SU-DHL-6 (cell line): ENCODE measurements at regions not wholly inside any gene's neighbourhood (a gene's known extent, or its start where the extent isn't known, plus 50 kb on each side); places are given as distances from the start of the nearest gene placed in this dataset.

Experiments
- H2AFZ ChIP-seq: fragments of 200-600 bp; sonication (generic); 2 replicates; pipeline ENCODE4 v1.6.1; 2014; ENCODE audit warnings: low read depth, mild to moderate bottlenecking, moderate library complexity, mixed read lengths, antibody characterized with exemption, low read length; ENCODE audit not compliant: severe bottlenecking
- H3F3A ChIP-seq: fragments of 200-600 bp; shearing (Covaris generic); 2 replicates; pipeline ENCODE4 v1.6.0; 2016; ENCODE audit warnings: antibody characterized with exemption, mild to moderate bottlenecking; ENCODE audit not compliant: insufficient read depth
- H3K27ac ChIP-seq: fragments of 200-600 bp; sonication (generic); 2 replicates; pipeline ENCODE4 v1.5.1; 2016; ENCODE audit warnings: low read depth, mild to moderate bottlenecking, low read length, moderate library complexity, mixed read lengths
- H3K27me3 ChIP-seq: fragments of 200-600 bp; sonication (generic), shearing (Covaris generic); 2 replicates; pipeline ENCODE4 v1.6.0; 2014; ENCODE audit warnings: mild to moderate bottlenecking, low read length
- H3K36me3 ChIP-seq: fragments of 200-600 bp; sonication (generic); 2 replicates; pipeline ENCODE4 v1.6.1; 2014; ENCODE audit warnings: mild to moderate bottlenecking, low read length, mixed read lengths
- H3K4me2 ChIP-seq: fragments of 300-600, 200-600 bp; shearing (Covaris generic), sonication (generic); 2 replicates; pipeline ENCODE4 v1.6.0; 2014; ENCODE audit warnings: low read length, low read depth, mild to moderate bottlenecking; ENCODE audit not compliant: poor library complexity, severe bottlenecking
- H3K4me3 ChIP-seq: fragments of 200-600 bp; sonication (generic); 2 replicates; pipeline ENCODE4 v1.5.1; 2014; ENCODE audit warnings: antibody characterized with exemption, low read length, mild to moderate bottlenecking, mixed read lengths; ENCODE audit not compliant: insufficient read depth, poor library complexity, severe bottlenecking
- H3K79me2 ChIP-seq: fragments of 200-600 bp; sonication (generic); 2 replicates; pipeline ENCODE4 v1.6.1; 2014; ENCODE audit warnings: mild to moderate bottlenecking, low read length, moderate library complexity; ENCODE audit not compliant: insufficient read depth
- H3K9ac ChIP-seq: fragments of 200-600 bp; sonication (generic); 2 replicates; pipeline ENCODE4 v1.7.0; 2014; ENCODE audit warnings: mild to moderate bottlenecking, low read length
- H3K9me2 ChIP-seq: fragments of 200-600 bp; sonication (generic); replicated peaks from 2 replicates; pipeline ENCODE4 v1.6.1; 2014; ENCODE audit warnings: low read length; ENCODE audit not compliant: insufficient read depth
- H3K9me3 ChIP-seq: fragments of 200-600 bp; sonication (generic); 2 replicates; pipeline ENCODE4 v1.6.1; 2014; ENCODE audit warnings: low read length, mixed read lengths; ENCODE audit not compliant: insufficient read depth
- H4K20me1 ChIP-seq: fragments of 200-600 bp; sonication (generic); 2 replicates; pipeline ENCODE4 v1.6.1; 2014; ENCODE audit warnings: low read depth, mild to moderate bottlenecking, antibody characterized with exemption, low read length, moderate library complexity, mixed read lengths
- EZH2phosphoT487 ChIP-seq: fragments of 200-600 bp; sonication (generic), shearing (Covaris generic); conservative IDR thresholded peaks from 2 replicates; pipeline ENCODE4 v1.6.1; 2018; ENCODE audit warnings: mild to moderate bottlenecking, antibody characterized with exemption, low read length, moderate library complexity, mixed read lengths
- TF ChIP-seq, protein P1 (sequence below): fragments of 200-600 bp; sonication (generic); IDR thresholded peaks from one replicate; pipeline ENCODE4 v1.5.1; 2017; ENCODE audit warnings: antibody characterized with exemption, mild to moderate bottlenecking, low read length, moderate library complexity; ENCODE audit not compliant: insufficient read depth, poor library complexity, severe bottlenecking

DNA sequence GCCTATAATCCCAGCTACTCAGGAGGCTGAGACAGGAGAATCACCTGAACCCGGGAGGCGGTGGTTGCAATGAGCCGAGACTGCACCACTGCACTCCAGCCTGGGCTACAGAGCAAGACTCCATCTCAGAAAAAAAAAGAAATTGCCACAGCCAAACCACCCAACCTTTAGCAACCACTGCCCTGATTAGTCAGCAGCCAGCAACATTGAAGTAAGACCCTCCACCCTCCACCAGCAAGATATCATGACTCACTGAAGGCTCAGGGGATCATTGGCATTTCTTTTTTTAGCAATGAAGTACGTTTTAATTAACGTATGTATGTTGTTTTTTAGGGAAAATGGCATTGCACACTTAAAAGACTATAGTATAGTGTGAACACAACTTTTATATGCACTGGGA, 349.1 kb upstream of the ACVR2A start:
- H3K27ac ChIP-seq = no peak overlapping the region
- H3K9ac ChIP-seq = no peak overlapping the region
- H3K79me2 ChIP-seq = no peaks in the 10 kb centered on the region
- TF ChIP-seq, protein P1, sequence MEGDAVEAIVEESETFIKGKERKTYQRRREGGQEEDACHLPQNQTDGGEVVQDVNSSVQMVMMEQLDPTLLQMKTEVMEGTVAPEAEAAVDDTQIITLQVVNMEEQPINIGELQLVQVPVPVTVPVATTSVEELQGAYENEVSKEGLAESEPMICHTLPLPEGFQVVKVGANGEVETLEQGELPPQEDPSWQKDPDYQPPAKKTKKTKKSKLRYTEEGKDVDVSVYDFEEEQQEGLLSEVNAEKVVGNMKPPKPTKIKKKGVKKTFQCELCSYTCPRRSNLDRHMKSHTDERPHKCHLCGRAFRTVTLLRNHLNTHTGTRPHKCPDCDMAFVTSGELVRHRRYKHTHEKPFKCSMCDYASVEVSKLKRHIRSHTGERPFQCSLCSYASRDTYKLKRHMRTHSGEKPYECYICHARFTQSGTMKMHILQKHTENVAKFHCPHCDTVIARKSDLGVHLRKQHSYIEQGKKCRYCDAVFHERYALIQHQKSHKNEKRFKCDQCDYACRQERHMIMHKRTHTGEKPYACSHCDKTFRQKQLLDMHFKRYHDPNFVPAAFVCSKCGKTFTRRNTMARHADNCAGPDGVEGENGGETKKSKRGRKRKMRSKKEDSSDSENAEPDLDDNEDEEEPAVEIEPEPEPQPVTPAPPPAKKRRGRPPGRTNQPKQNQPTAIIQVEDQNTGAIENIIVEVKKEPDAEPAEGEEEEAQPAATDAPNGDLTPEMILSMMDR = no peak
- no peak for TF ChIP-seq EZH2phosphoT487
- H3K36me3 ChIP-seq = no peaks in the 10 kb centered on the region
- no peaks in the 10 kb centered on the region for H3K9me3 ChIP-seq
- H2AFZ ChIP-seq = no peak overlapping the region
- H4K20me1 ChIP-seq = no peaks in the 10 kb centered on the region
- no peaks in the 10 kb centered on the region; the same call in 1 of the 2 replicates for H3K9me2 ChIP-seq
- H3F3A ChIP-seq = no peaks in the 10 kb centered on the region
- H3K4me2 ChIP-seq = no peak overlapping the region
- H3K4me3 ChIP-seq = no peak overlapping the region
- H3K27me3 ChIP-seq = no peaks in the 10 kb centered on the region

DNA sequence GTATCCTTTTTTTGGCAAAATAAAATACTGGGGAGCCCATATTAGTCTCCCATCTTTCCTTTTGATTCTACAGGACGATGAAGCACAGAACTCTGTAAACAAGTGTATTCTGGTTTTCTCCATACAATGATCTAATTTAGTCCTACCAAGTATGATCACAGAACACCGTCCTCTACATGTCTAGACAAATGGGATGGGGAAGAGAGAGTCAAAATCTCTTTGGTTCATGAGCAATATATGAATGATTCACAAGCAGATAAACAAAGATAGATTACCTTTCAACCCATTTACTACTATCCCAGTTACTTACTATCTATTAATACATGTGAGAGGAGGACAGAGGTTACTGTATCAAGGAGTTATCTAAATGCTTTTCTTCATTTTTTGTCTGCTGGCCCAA, 352.4 kb upstream of the ACVR2A start:
- Histone ChIP-seq H3K9me2 (no peaks in the 10 kb centered on the region; the same call in 1 of the 2 replicates), H3K9me3 (no peaks in the 10 kb centered on the region), H4K20me1 (no peaks in the 10 kb centered on the region), H3F3A (no peaks in the 10 kb centered on the region), H3K27me3 (no peaks in the 10 kb centered on the region), H3K9ac (no peak overlapping the region), H3K36me3 (no peaks in the 10 kb centered on the region), H3K4me3 (no peak overlapping the region), H3K79me2 (no peaks in the 10 kb centered on the region), H3K27ac (no peak overlapping the region), H3K4me2 (no peak overlapping the region), H2AFZ (no peak overlapping the region)
- TF ChIP-seq, protein P1 = no peak
- no peak for TF ChIP-seq EZH2phosphoT487

DNA sequence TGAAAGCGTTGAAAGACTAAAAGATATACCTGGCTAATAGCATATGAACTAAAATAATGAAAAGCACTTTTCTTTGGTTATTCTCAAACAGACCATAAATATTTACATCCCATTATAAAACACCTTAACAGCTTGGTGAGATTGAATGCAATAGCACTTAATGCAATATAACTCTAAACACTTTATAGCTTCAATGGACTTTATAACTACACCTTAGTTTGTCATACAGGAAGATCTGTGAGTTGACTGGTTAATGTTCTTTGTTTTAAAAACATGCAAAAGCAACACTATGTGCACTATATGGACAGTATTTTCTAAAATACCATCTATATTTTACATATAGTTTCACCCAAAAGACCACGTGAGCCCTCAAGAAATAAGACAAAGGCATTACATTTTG, 353.3 kb upstream of the ACVR2A start:
- H3K79me2 ChIP-seq = no peaks in the 10 kb centered on the region
- no peaks in the 10 kb centered on the region for H3F3A ChIP-seq
- no peaks in the 10 kb centered on the region for H3K27me3 ChIP-seq
- no peak overlapping the region for H3K27ac ChIP-seq
- H3K9me2 ChIP-seq = no peaks in the 10 kb centered on the region; the same call in 1 of the 2 replicates
- H3K9ac ChIP-seq = no peak overlapping the region
- H3K4me3 ChIP-seq = no peak overlapping the region
- H3K9me3 ChIP-seq = no peaks in the 10 kb centered on the region
- no peak overlapping the region for H3K4me2 ChIP-seq
- no peak for TF ChIP-seq EZH2phosphoT487
- TF ChIP-seq, protein P1 = no peak
- H2AFZ ChIP-seq = no peak overlapping the region
- no peaks in the 10 kb centered on the region for H4K20me1 ChIP-seq
- H3K36me3 ChIP-seq = no peaks in the 10 kb centered on the region
